ENCODE measurements at regions not wholly inside any gene's neighbourhood (a gene's known extent, or its start where the extent isn't known, plus 50 kb on each side); places are given as distances from the start of the nearest gene placed in this dataset.

DNA sequence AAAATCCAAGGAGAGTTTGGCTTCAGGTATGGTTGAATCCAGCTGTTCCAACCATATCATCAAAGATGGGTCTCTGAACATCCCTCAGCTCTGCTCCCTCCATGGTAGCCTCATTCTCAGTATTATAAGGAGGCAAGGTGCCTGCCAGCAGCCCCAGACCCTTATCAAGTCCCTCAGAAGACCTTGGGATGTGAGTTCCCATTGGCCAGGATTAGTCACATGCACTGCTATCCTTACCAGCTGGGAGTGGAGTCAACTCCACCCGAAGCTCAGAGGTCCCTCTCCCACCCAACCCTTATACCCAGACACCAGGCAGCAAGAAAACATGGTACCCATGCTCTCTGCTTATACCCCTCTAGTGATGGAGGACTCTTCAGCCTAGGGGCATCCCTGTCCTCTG, 153.7 kb upstream of the ZBTB40 start:
- Histone ChIP-seq H3K27me3 (ENCODE audit: control insufficient read depth in 2 of 2, insufficient read depth in 2 of 2, low read length in 2 of 2) (peaks cover 23 to 43% of the 10 kb centered on the region in 2 experiments), H3K36me3 (ENCODE audit: control insufficient read depth in 2 of 2, extremely low read depth in 1 of 2, insufficient read depth in 2 of 2, low read length in 2 of 2) (no peaks in the 10 kb centered on the region), H2AFZ (ENCODE audit: low read depth, low read length) (no peak overlapping the region), H3K9ac (replicated peaks; ENCODE audit: extremely low read depth, insufficient read depth, low read length) (no peak overlapping the region), H3K9me3 (replicated peaks; ENCODE audit: control insufficient read depth, insufficient read depth, low read length) (no peaks in the 10 kb centered on the region), H3K79me2 (ENCODE audit: control insufficient read depth, insufficient read depth, low read length) (no peaks in the 10 kb centered on the region), H4K20me1 (replicated peaks; ENCODE audit: control insufficient read depth, extremely low read depth, insufficient read depth, low read length) (no peaks in the 10 kb centered on the region), H3K4me3 (replicated peaks in 1 of 3; ENCODE audit: insufficient read depth in 1 of 3, low read depth in 1 of 3, low read length in 3 of 3) (no peak overlapping the region), H3K9me1 (replicated peaks; ENCODE audit: control insufficient read depth, extremely low read depth, insufficient read depth, low read length) (no peaks in the 10 kb centered on the region), H3K4me2 (ENCODE audit: insufficient read depth, low read length) (no peak overlapping the region), H3K27ac (ENCODE audit: insufficient read depth, low read depth, low read length) (no peak overlapping the region), H3K4me1 (ENCODE audit: control insufficient read depth, extremely low read depth, insufficient read depth, low read length) (peaks cover 9% of the 10 kb centered on the region)
- ChIA-PET POLR2A (no interaction called here), CTCF (interaction anchor here (1.1 to 1.3 kb wide), 2 partner anchors 15 to 22 kb away, joined by 3 to 4 read pairs; no protein-coding TSS in a partner anchor)
- intact Hi-C loops (cut with micrococcal nuclease) (no loop called here), dilution Hi-C loops (cut with MboI; ENCODE audit: extremely low pct_ligation_motif_present, low sequenced_read_pairs) (no loop called here)
- no peak for DNase-seq (ENCODE audit: low read depth, low spot score)
- no peak for TF ChIP-seq POLR2AphosphoS5 (IDR thresholded peaks at IDR 0.05; ENCODE audit: insufficient read depth, low read depth, low read length)
- TF ChIP-seq JUN (IDR thresholded peaks at IDR 0.05; ENCODE audit: borderline replicate concordance, insufficient read depth, insufficient read length, low read depth): no peak
- TF ChIP-seq MYC (IDR thresholded peaks at IDR 0.05; ENCODE audit: low read depth, low read length): no peak
- TF ChIP-seq POLR2A (IDR thresholded peaks at IDR 0.05; ENCODE audit: low read depth, low read length): no peak
- no peak for TF ChIP-seq GATA2 (IDR thresholded peaks at IDR 0.05; ENCODE audit: insufficient read depth, insufficient read length, low read depth, low read length)
- TF ChIP-seq, protein P1, sequence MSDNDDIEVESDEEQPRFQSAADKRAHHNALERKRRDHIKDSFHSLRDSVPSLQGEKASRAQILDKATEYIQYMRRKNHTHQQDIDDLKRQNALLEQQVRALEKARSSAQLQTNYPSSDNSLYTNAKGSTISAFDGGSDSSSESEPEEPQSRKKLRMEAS (IDR thresholded peaks at IDR 0.05; ENCODE audit: insufficient read depth, insufficient read length): no peak
- no peak for TF ChIP-seq FOS (IDR thresholded peaks at IDR 0.05; ENCODE audit: borderline replicate concordance, insufficient read depth, low read length)
- TF ChIP-seq EZH2 (IDR thresholded peaks at IDR 0.05; ENCODE audit: borderline replicate concordance, low read depth, low read length, severe bottlenecking): no peak
- TF ChIP-seq, protein P2, sequence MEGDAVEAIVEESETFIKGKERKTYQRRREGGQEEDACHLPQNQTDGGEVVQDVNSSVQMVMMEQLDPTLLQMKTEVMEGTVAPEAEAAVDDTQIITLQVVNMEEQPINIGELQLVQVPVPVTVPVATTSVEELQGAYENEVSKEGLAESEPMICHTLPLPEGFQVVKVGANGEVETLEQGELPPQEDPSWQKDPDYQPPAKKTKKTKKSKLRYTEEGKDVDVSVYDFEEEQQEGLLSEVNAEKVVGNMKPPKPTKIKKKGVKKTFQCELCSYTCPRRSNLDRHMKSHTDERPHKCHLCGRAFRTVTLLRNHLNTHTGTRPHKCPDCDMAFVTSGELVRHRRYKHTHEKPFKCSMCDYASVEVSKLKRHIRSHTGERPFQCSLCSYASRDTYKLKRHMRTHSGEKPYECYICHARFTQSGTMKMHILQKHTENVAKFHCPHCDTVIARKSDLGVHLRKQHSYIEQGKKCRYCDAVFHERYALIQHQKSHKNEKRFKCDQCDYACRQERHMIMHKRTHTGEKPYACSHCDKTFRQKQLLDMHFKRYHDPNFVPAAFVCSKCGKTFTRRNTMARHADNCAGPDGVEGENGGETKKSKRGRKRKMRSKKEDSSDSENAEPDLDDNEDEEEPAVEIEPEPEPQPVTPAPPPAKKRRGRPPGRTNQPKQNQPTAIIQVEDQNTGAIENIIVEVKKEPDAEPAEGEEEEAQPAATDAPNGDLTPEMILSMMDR (IDR thresholded peaks at IDR 0.05; ENCODE audit: extremely low read depth in 1 of 2, insufficient read depth in 1 of 2, low read depth in 1 of 2, low read length in 2 of 2): no peak
- no TSS peak for BruUV-seq (replicated peaks)
- FAIRE-seq: no peak

All from endothelial cell of umbilical vein (primary cell).